Neural progenitor cell (in vitro differentiated cells): ENCODE measurements at regions not wholly inside any gene's neighbourhood (a gene's known extent, or its start where the extent isn't known, plus 50 kb on each side); places are given as distances from the start of the nearest gene placed in this dataset.

Source experiments
- CTCF ChIP-seq: fragments of 200-600 bp; sonication (generic); IDR thresholded peaks from 2 replicates; pipeline ENCODE4 v1.5.1; 2017; ENCODE audit warnings: antibody characterized with exemption, mild to moderate bottlenecking
- EZH2phosphoT487 ChIP-seq: fragments of 200-600 bp; sonication (generic); IDR thresholded peaks from 2 replicates; pipeline ENCODE4 v1.6.1; 2017; ENCODE audit warnings: antibody characterized with exemption

GRCh38 chr13:59588717-59589067, 575.0 kb downstream of the DIAPH3 start:
- TF ChIP-seq CTCF, result no peak
- TF ChIP-seq EZH2phosphoT487, result no peak
